GM18907 (cell line): ENCODE measurements at regions not wholly inside any gene's neighbourhood (a gene's known extent, or its start where the extent isn't known, plus 50 kb on each side); places are given as distances from the start of the nearest gene placed in this dataset.
"Not testable (repeated sequence)": the region's sequence is repeated elsewhere in the genome, so short reads cannot be mapped to it uniquely, and the experiment has no call there.

Source experiments
- ATAC-seq: cut with Tn5 transposase; IDR thresholded peaks from one replicate; pipeline ENCODE4 v1.9.1; 2021; ENCODE audit warnings: mild to moderate bottlenecking, moderate library complexity; ENCODE audit not compliant: unreplicated experiment

GRCh38 chr3:164393171-164393570 is 685.1 kb downstream of the SI start:
- no peak for ATAC-seq

DNA sequence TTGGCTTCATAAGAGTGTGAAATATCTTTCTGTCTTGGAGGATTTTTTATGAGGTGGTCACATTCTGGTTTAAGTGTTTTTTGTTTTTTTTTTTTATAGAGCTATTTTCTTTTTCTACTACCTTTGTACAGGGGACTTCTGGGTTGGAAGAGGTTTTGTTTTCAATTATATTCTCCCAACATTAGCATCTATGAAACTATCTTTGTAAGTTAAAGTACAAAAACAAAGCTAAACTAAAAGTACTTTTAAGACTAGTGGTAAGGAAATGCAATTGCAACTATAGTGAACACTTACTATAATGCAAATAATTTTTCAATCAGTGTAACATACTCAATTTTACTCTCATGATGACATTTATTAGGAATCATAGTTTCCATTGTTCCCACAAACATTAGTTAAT is 688.2 kb downstream of the SI start:
- no peak for ATAC-seq

GRCh38 chr3:164387236-164387635 is 691.1 kb downstream of the SI start:
- no peak for ATAC-seq

DNA sequence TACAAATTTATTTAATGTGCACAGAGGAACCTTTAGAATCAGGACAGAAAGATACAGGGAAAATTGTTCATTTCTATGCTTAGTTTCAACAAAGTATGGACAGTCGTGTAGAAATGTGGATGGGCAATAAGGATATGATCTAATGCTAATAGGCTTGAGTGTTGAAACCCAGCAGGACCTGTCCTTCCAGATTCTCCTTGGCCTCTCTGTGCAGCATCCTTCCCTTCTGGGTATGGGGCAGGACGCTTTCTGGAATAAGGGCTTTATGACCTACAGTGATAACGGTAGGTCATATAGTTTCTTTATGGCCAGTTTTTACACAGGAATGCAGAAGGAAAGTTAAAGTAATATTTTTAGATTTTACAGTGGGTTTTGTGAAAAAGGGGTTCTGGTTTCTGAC is 698.1 kb downstream of the SI start:
- ATAC-seq, result no peak

DNA sequence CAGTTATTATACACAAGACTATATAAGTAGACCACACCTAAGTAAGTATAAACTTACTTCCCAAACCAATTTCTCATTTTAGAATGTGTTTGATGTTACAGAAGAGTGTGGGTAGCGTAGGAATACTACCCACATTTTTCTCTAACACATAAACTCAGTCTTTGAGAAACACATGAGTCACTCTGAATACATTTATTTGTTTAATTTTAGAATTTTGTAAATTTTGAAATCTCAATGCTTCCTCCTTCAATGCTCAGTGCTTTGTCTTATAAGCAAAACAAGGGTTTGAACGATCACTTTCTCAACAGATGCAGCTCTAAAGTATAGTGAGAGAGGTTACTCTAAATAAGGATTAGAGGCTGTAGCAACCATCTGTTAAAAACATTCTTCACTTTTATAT is 700.8 kb downstream of the SI start:
- ATAC-seq, result no peak

DNA sequence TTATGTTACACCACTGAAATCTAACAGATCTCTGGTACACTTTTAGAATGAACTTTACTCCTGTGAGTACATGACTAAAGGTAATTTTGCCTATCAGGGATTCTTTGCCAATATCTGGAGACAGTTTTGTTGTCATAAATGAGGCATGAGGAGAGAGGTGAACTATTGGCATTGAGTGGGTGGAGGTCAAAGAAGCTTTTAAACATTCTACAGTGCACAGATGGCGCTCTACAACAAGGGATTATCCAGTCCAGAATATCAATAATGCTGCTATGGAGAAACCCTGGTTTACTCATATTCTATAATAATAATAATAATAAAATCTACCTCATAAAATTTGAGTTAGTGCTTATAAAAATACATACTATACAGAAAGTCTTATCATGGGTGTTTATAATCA is 702.3 kb downstream of the SI start:
- no peak for ATAC-seq

GRCh38 chr3:164375538-164375937 is 702.8 kb downstream of the SI start:
- no peak for ATAC-seq

- ATAC-seq, result no peak
Measured at GRCh38 chr3:164371681-164372080, 706.6 kb downstream of the SI start.

GRCh38 chr3:164370970-164371369 is 707.3 kb downstream of the SI start:
- no peak for ATAC-seq

GRCh38 chr3:164365242-164365641 is 713.1 kb downstream of the SI start:
- no peak for ATAC-seq

DNA sequence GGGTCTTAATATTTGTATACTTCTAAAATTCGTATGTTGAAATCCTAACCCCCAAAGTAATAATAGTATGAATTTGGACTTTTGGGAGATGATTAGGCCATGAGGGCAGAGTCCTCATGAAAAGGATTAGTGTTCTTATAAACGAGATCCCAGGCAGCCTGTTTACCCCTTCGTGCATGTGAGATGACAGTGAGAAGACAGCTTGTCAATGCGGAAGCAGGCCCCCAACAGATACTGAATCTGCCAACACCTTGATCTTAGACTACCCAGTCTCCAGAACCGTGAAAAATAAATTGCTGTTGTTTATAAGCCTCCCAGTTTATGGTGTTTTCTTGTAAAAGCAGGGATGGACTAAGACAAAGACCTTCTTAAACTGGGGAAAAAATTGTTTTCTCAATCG is 714.2 kb downstream of the SI start:
- no peak for ATAC-seq

DNA sequence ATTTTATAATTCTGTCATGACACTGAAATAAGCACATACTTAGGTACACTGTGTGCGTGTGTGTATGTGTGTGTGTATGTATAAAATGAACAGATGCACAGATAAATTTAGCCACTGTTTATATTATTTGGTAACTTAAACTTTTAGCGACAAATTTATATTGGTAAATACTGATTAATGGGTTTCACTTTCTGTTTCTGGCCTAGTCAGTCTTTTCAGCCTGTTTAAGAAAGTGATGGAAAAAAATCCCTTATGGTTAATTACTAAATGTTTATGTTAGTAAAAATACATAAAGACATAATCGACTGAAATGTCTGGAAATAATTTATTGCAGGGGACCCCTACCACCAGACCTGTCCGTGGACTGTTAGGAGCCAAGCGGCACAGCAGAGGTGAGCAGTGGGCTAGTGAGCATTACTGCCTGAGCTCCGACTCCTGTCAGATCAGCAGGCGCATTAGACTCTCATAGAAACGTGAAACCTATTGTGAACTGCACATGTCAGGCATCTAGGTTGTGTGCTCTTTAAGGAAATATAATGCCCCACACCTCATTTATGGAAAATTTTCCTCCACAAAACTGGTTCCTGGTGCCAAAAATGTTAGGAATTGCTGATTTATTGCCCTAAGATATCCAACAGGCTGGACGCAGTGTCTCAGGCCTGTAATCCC is 717.4 kb downstream of the SI start:
- no peak for ATAC-seq

DNA sequence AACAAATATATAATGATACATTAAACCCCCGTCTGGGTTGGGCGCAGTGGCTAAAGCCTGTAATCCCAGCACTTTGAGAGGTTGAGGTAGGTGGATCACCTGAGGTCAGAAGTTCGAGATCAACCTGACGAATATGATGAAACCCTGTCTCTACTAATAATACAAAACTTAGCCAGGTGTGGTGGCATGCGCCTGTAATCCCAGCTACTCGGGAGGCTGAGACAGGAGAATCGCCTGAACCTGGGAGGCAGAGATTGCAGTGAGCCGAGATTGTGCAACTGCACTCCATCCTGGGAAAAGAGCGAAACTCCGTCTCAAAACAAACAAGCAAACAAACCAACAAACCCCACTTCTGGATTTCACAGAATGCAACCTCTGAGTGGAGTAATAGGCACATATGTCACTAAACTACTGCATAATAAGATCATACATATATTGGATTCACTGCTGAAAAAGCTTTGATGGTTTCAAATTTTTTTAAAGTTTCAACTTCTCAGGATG is 718.2 kb downstream of the SI start:
- ATAC-seq, result no peak

DNA sequence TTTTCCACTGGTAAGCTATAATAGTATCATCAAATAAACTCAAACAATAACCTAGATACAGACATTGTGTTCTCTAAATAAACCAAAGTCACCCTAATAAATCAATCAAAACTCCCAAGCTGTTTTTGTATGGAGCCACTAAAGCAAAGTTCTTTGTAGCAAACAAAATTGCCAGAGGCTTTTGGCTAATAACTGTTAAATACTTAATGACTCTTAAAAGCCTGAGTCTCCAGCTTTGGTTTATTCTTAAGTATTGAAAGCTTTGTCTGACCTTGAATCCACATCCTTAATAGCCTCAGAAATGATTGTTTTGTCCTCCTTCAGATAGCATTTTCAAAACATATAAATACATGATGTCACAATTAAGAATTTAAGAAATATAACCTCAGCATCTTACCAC is 725.3 kb downstream of the SI start:
- ATAC-seq, result no peak

GRCh38 chr3:164351131-164351530 is 727.2 kb downstream of the SI start:
- no peak for ATAC-seq

DNA sequence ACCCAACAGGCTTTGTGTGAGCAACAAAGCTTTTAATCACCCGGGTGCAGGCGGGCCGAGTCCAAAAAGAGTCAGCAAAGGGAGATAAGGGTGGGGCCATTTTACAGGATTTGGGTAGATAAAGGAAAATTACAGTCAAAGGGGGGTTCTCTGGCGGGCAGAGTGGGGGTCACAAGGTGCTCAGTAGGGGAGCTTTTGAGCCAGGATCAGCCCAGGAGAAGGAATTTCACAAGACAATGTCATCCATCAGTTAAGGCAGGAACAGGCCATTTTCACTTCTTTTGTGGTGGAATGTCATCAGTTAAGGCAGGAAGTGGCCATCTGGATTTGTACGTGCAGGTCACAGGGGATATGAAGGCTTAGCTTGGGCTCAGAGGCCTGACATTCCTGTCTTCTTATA is 736.1 kb downstream of the SI start:
- ATAC-seq, result not testable (repeated sequence)

GRCh38 chr3:164341086-164341485 is 737.2 kb downstream of the SI start:
- ATAC-seq, result no peak

- no peak for ATAC-seq
Measured at GRCh38 chr3:164340273-164340672, 738.0 kb downstream of the SI start.

DNA sequence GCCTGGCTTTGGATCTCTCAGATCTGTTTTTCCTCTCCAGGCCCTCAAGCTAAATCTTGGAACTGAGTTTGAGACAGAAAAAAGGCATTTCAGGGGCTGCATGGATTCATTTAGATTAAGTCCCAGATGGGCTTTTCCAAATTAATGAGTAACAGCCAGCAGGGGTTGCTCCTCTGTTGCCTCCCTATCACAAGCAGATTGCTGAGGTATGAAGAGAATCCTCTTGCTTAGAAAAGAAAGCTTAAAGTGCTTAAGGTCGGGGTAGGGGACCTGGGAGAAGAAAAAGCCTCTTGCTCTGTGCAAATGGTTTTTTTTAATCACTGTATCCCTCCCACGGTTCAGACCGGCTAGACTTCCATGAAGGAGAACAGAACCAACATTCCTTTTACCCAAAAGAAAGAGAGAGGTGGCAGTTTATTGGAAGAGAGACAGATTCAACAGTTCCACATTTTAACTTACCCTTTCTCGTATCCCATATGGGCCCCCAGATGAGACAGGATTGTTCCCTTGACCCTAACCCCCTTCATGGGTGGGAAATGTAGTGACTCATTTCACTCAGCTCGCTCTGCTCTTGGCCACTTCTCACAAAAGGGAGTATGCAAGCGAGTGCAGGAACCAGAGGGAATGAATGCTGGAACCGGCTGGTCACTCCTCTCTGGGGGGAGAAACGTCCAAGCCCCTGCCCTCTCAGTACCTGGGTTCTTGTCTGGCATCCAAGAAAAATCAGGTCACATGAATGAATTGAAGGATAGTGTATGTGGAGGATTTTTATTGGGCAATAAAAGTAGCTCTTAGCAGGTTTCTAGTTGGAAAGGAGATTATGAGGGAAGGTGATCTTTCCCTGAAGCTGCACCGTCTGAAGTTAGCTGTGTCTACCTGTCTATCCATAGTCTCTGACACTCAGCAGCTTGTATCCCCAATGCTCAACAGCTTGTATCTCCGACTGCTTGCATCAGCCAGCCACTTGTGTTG is 745.2 kb downstream of the SI start:
- no peak for ATAC-seq

GRCh38 chr3:164326714-164327113 is 751.6 kb downstream of the SI start:
- ATAC-seq, result no peak

GRCh38 chr3:164320962-164321361 is 757.3 kb downstream of the SI start:
- no peak for ATAC-seq

- ATAC-seq, result no peak
Measured at GRCh38 chr3:164306042-164306441, 772.3 kb downstream of the SI start.
